Esophagus muscularis mucosa (tissue), 4 donors: ENCODE measurements at regions not wholly inside any gene's neighbourhood (a gene's known extent, or its start where the extent isn't known, plus 50 kb on each side); places are given as distances from the start of the nearest gene placed in this dataset.

Experiments used
- DNase-seq: peaks from one replicate; pipeline ENCODE4 v3.0.0-alpha.2; 2017; ENCODE audit errors: extremely low spot score
- H3K27ac ChIP-seq, 4 donors: fragments of 200-600 bp; sonication (generic); replicated peaks in 1 of 4; 1 replicate in 3 of 4; 2 replicates in 1 of 4; pipeline ENCODE4 v1.5.1; 2016 to 2019; ENCODE audit warnings: mild to moderate bottlenecking in 1 of 4
- H3K27me3 ChIP-seq, 4 donors: fragments of 200-600 bp; sonication (generic); one replicate each; pipeline versions ENCODE4 v1.5.1 to v1.6.0; 2016 to 2019
- H3K36me3 ChIP-seq, 4 donors: fragments of 200-600 bp; sonication (generic); one replicate each; pipeline ENCODE4 v1.5.1; 2016 to 2019
- H3K4me1 ChIP-seq, 4 donors: fragments of 200-600 bp; sonication (generic); one replicate each; pipeline ENCODE4 v1.5.1; 2016 to 2019
- H3K4me3 ChIP-seq, 4 donors: fragments of 200-600 bp; sonication (generic); 1 replicate in 2 of 4; 2 replicates in 2 of 4; pipeline ENCODE4 v1.5.1; 2016 to 2019; ENCODE audit warnings: mild to moderate bottlenecking in 4 of 4, moderate library complexity in 1 of 4
- H3K9me3 ChIP-seq, 4 donors: fragments of 200-600 bp; sonication (generic); 1 replicate in 3 of 4; 2 replicates in 1 of 4; pipeline ENCODE4 v1.5.1; 2016 to 2019
- CTCF ChIP-seq, 3 experiments: fragments of 200-600 bp in 2 of 3; fragments of 450-650 bp in 1 of 3; sonication (generic) in 2 of 3; IDR thresholded peaks; one replicate each; pipeline ENCODE4 v1.5.1; 2017 to 2019; ENCODE audit warnings: antibody characterized with exemption in 3 of 3, mild to moderate bottlenecking in 2 of 3, moderate library complexity in 1 of 3
- EP300 ChIP-seq: sonication (generic); formaldehyde crosslinking; IDR thresholded peaks from one replicate; pipeline ENCODE4 v1.6.1; 2017; ENCODE audit warnings: antibody characterized with exemption
- POLR2A ChIP-seq: fragments of 450-650 bp; IDR thresholded peaks from one replicate; pipeline ENCODE4 v1.6.1; 2017; ENCODE audit warnings: antibody characterized with exemption, moderate library complexity, mild to moderate bottlenecking, low read depth
- POLR2AphosphoS5 ChIP-seq, 2 donors: sonication (generic); formaldehyde crosslinking; IDR thresholded peaks; one replicate each; pipeline ENCODE4 v1.6.1; 2017; ENCODE audit warnings: antibody characterized with exemption in 2 of 2
- WGBS: methylation state at CpG from one replicate; pipeline ENCODE4 v1.1.5; 2018; 5-methylcytosine and 5-hydroxymethylcytosine counted together
- intact Hi-C: fragments of 100-400 bp; cut with DNase I; formaldehyde crosslinking; loops from one replicate; pipeline ENCODE4 v1.15.1; 2023

- no peaks in the 10 kb centered on the region for H3K9me3 ChIP-seq
- WGBS, result 36% methylated on average over 21 of the region's 21 CpGs
- H3K27ac ChIP-seq, result no peak overlapping the region
- intact Hi-C loops, result loop anchor here (5.0 to 10.0 kb wide), 3 partner anchors 382 to 1696 kb away; partner anchors contain the start of gene LPIN3
- no peak overlapping the region for H3K4me3 ChIP-seq
- no peaks in the 10 kb centered on the region for H3K36me3 ChIP-seq
- TF ChIP-seq CTCF (IDR thresholded peaks at IDR 0.05), result peak; percentile 82 to 91 (median 91)
- TF ChIP-seq POLR2AphosphoS5 (IDR thresholded peaks at IDR 0.05), result no peak
- no peak for TF ChIP-seq EP300
- no peak for TF ChIP-seq POLR2A
- no peaks in the 10 kb centered on the region for H3K27me3 ChIP-seq
- DNase-seq, result peak; percentile 93
- H3K4me1 ChIP-seq, result peaks cover 0 to 5% (median 2%) of the 10 kb centered on the region in 4 donors
Observed at GRCh38 chr20:40962733-40963504, 65.7 kb upstream of the TOP1 start.

GRCh38 chr20:40963505-40963845 is 65.1 kb upstream of the TOP1 start:
- no peak overlapping the region for H3K4me3 ChIP-seq
- no peaks in the 10 kb centered on the region for H3K27me3 ChIP-seq
- no peaks in the 10 kb centered on the region for H3K36me3 ChIP-seq
- H3K4me1 ChIP-seq, result peaks cover 0 to 6% (median 2%) of the 10 kb centered on the region in 4 donors
- WGBS, result 85% methylated on average over 7 of the region's 7 CpGs
- TF ChIP-seq EP300 (no peak), POLR2A (no peak), CTCF (IDR thresholded peaks at IDR 0.05) (no peak), POLR2AphosphoS5 (IDR thresholded peaks at IDR 0.05) (no peak)
- H3K9me3 ChIP-seq, result no peaks in the 10 kb centered on the region
- intact Hi-C loops, result loop anchor here (5.0 to 10.0 kb wide), 3 partner anchors 381 to 1696 kb away; partner anchors contain the start of gene LPIN3
- peak; percentile 24 for DNase-seq
- H3K27ac ChIP-seq, result no peak overlapping the region

- TF ChIP-seq CTCF (IDR thresholded peaks at IDR 0.05) (no peak), POLR2A (no peak), EP300 (no peak), POLR2AphosphoS5 (IDR thresholded peaks at IDR 0.05) (no peak)
- Histone ChIP-seq H3K36me3 (no peaks in the 10 kb centered on the region), H3K27me3 (no peaks in the 10 kb centered on the region), H3K4me1 (peaks cover 0 to 14% (median 10%) of the 10 kb centered on the region in 4 donors), H3K9me3 (no peaks in the 10 kb centered on the region), H3K27ac (no peak overlapping the region), H3K4me3 (no peak overlapping the region)
- DNase-seq, result no peak
- 93% methylated on average over 4 of the region's 4 CpGs for WGBS
- intact Hi-C loops, result loop anchor here (10.0 kb wide), 1 partner anchor 379 kb away; the partner anchor contains the start of gene LPIN3
Observed at GRCh38 chr20:40965671-40966070, 63.0 kb upstream of the TOP1 start.

- DNase-seq, result peak; percentile 55
- no peak overlapping the region for H3K4me3 ChIP-seq
- no peaks in the 10 kb centered on the region for H3K9me3 ChIP-seq
- H3K27me3 ChIP-seq, result no peaks in the 10 kb centered on the region
- intact Hi-C loops, result loop anchor here (10.0 kb wide), 1 partner anchor 379 kb away; the partner anchor contains the start of gene LPIN3
- H3K4me1 ChIP-seq, result peaks cover 0 to 14% (median 10%) of the 10 kb centered on the region in 4 donors
- WGBS, result 86% methylated on average over 2 of the region's 2 CpGs
- no peak overlapping the region for H3K27ac ChIP-seq
- TF ChIP-seq CTCF (IDR thresholded peaks at IDR 0.05) (peak in 1 of 3 experiments; percentile 6), POLR2A (no peak)
- no peaks in the 10 kb centered on the region for H3K36me3 ChIP-seq
Observed at GRCh38 chr20:40966103-40966502, 62.5 kb upstream of the TOP1 start.
